H9 (cell line): ENCODE measurements at regions not wholly inside any gene's neighbourhood (a gene's known extent, or its start where the extent isn't known, plus 50 kb on each side); places are given as distances from the start of the nearest gene placed in this dataset.

Experiments used
- DNase-seq: peaks from one replicate; pipeline ENCODE4 v3.0.0-alpha.2; 2017
- H2AFZ ChIP-seq: one replicate; pipeline ENCODE4 v1.6.1; 2013; ENCODE audit warnings: mild to moderate bottlenecking, low read length, control low read depth, moderate library complexity
- H2AK5ac ChIP-seq: 2 replicates; pipeline ENCODE4 v1.6.1; 2013; ENCODE audit warnings: low read length, control low read depth, mixed read lengths; ENCODE audit not compliant: insufficient read length
- H2BK120ac ChIP-seq: one replicate; pipeline ENCODE4 v1.6.1; 2013; ENCODE audit warnings: low read depth, mild to moderate bottlenecking, low read length, control low read depth, inconsistent platforms; ENCODE audit not compliant: poor library complexity, severe bottlenecking
- H2BK12ac ChIP-seq: 2 replicates; pipeline ENCODE4 v1.6.1; 2013; ENCODE audit warnings: low read length, control low read depth, mixed read lengths, low read depth; ENCODE audit not compliant: insufficient read length
- H2BK15ac ChIP-seq: 2 replicates; pipeline ENCODE4 v1.6.1; 2013; ENCODE audit warnings: low read depth, low read length, control low read depth
- H2BK20ac ChIP-seq: one replicate; pipeline ENCODE4 v1.6.1; 2013; ENCODE audit warnings: low read depth, mild to moderate bottlenecking, low read length, control low read depth, inconsistent platforms; ENCODE audit not compliant: poor library complexity, severe bottlenecking
- H2BK5ac ChIP-seq: 2 replicates; pipeline ENCODE4 v1.6.1; 2013; ENCODE audit warnings: low read length, control low read depth, mixed read lengths; ENCODE audit not compliant: insufficient read length
- H3K14ac ChIP-seq: 2 replicates; pipeline ENCODE4 v1.6.1; 2013; ENCODE audit warnings: low read length, control low read depth; ENCODE audit not compliant: insufficient read depth
- H3K18ac ChIP-seq: 2 replicates; pipeline ENCODE4 v1.6.1; 2013; ENCODE audit warnings: low read depth, mild to moderate bottlenecking, mixed read lengths, low read length, control low read depth; ENCODE audit not compliant: insufficient read length
- H3K23ac ChIP-seq: 2 replicates; pipeline ENCODE4 v1.6.1; 2013; ENCODE audit warnings: low read length, control low read depth, mixed read lengths, low read depth; ENCODE audit not compliant: insufficient read length
- H3K23me2 ChIP-seq: 2 replicates; pipeline ENCODE4 v1.6.1; 2013; ENCODE audit warnings: low read depth, mild to moderate bottlenecking, mixed read lengths, low read length, control low read depth; ENCODE audit not compliant: insufficient read length, poor library complexity, severe bottlenecking
- H3K27ac ChIP-seq: 2 replicates; pipeline ENCODE4 v1.5.1; 2013; ENCODE audit warnings: low read length, control low read depth, mixed read lengths, low read depth; ENCODE audit not compliant: insufficient read length
- H3K27me3 ChIP-seq: 2 replicates; pipeline ENCODE4 v1.6.1; 2013; ENCODE audit warnings: low read length, control low read depth, inconsistent platforms; ENCODE audit not compliant: insufficient read depth
- H3K4ac ChIP-seq: 2 replicates; pipeline ENCODE4 v1.6.1; 2013; ENCODE audit warnings: low read depth, mild to moderate bottlenecking, control low read depth, inconsistent platforms, low read length, moderate library complexity
- H3K4me1 ChIP-seq: 2 replicates; pipeline ENCODE4 v1.6.1; 2013; ENCODE audit warnings: low read length, control low read depth, inconsistent platforms; ENCODE audit not compliant: insufficient read depth
- H3K4me2 ChIP-seq: 2 replicates; pipeline ENCODE4 v1.6.1; 2013; ENCODE audit warnings: low read length, control low read depth, mixed read lengths; ENCODE audit not compliant: insufficient read length, insufficient read depth
- H3K56ac ChIP-seq: 2 replicates; pipeline ENCODE4 v1.6.1; 2013; ENCODE audit warnings: low read depth, mild to moderate bottlenecking, mixed read lengths, low read length, control low read depth; ENCODE audit not compliant: insufficient read length
- H3K79me1 ChIP-seq: 2 replicates; pipeline ENCODE4 v1.6.1; 2013; ENCODE audit warnings: low read depth, mild to moderate bottlenecking, moderate library complexity, low read length, control low read depth, inconsistent platforms; ENCODE audit not compliant: insufficient read depth, poor library complexity, severe bottlenecking
- H3K79me2 ChIP-seq: 2 replicates; pipeline ENCODE4 v1.6.1; 2013; ENCODE audit warnings: low read length, control low read depth, inconsistent platforms; ENCODE audit not compliant: insufficient read depth
- H3K9ac ChIP-seq: 2 replicates; pipeline ENCODE4 v1.6.1; 2013; ENCODE audit warnings: low read length, control low read depth, mixed read lengths; ENCODE audit not compliant: insufficient read length; ENCODE audit errors: extremely low read depth
- H3K9me3 ChIP-seq: one replicate; pipeline ENCODE4 v1.6.1; 2013; ENCODE audit warnings: low read depth, low read length, inconsistent platforms; ENCODE audit not compliant: control insufficient read depth
- H3T11ph ChIP-seq: one replicate; pipeline ENCODE4 v1.6.1; 2013; ENCODE audit warnings: mild to moderate bottlenecking, low read length, control low read depth, inconsistent platforms
- H4K20me1 ChIP-seq: one replicate; pipeline ENCODE4 v1.6.1; 2013; ENCODE audit not compliant: control insufficient read depth, insufficient read length, insufficient read depth
- H4K5ac ChIP-seq: 2 replicates; pipeline ENCODE4 v1.6.1; 2013; ENCODE audit warnings: low read depth, mild to moderate bottlenecking, mixed read lengths, low read length, control low read depth; ENCODE audit not compliant: insufficient read length
- H4K8ac ChIP-seq: replicated peaks from 2 replicates; pipeline ENCODE4 v1.6.1; 2013; ENCODE audit warnings: low read length, control low read depth, mixed read lengths, low read depth; ENCODE audit not compliant: insufficient read length
- H4K91ac ChIP-seq: 2 replicates; pipeline ENCODE4 v1.6.1; 2013; ENCODE audit warnings: low read depth, mild to moderate bottlenecking, moderate library complexity, mixed read lengths, low read length, control low read depth; ENCODE audit not compliant: insufficient read length
- H3K27ac Mint-ChIP-seq, 3 experiments: 2 replicates in 2 of 3; 3 replicates in 1 of 3; pipeline ENCODE4 v1.8.0; 2020 to 2021; ENCODE audit warnings: mixed read lengths in 3 of 3, mild to moderate bottlenecking in 1 of 3, moderate library complexity in 1 of 3
- H3K27me3 Mint-ChIP-seq: 2 replicates; pipeline ENCODE4 v1.8.0; 2021; ENCODE audit warnings: low read depth, mild to moderate bottlenecking, moderate library complexity, mixed read lengths
- H3K36me3 Mint-ChIP-seq, 3 experiments: 2 replicates in 2 of 3; 3 replicates in 1 of 3; pipeline ENCODE4 v1.8.0; 2020 to 2021; ENCODE audit warnings: low read depth in 3 of 3, mixed read lengths in 3 of 3; ENCODE audit not compliant: insufficient read depth in 1 of 3
- H3K4me1 Mint-ChIP-seq, 2 experiments: 2 replicates each; pipeline ENCODE4 v1.8.0; 2020; ENCODE audit warnings: mixed read lengths in 2 of 2
- H3K4me3 Mint-ChIP-seq, 2 experiments: 2 replicates in 1 of 2; 3 replicates in 1 of 2; pipeline ENCODE4 v1.8.0; 2020 to 2021; ENCODE audit warnings: mild to moderate bottlenecking in 2 of 2, mixed read lengths in 2 of 2, moderate library complexity in 1 of 2
- H3K9me3 Mint-ChIP-seq, 2 experiments: 2 replicates in 1 of 2; 3 replicates in 1 of 2; pipeline ENCODE4 v1.8.0; 2020; ENCODE audit warnings: mild to moderate bottlenecking in 2 of 2, mixed read lengths in 2 of 2, moderate library complexity in 1 of 2
- CTCF ChIP-seq: fragments of 200-600 bp; sonication (generic); conservative IDR thresholded peaks from 3 replicates; pipeline ENCODE4 v1.8.0; 2021; ENCODE audit warnings: antibody characterized with exemption, mild to moderate bottlenecking
- WGBS: extraction: QIAGEN DNeasy Blood & Tissue Kit; methylation state at CpG from one replicate; pipeline ENCODE4 v1.1.7; 2013; ENCODE audit warnings: missing lambda C conversion rate, low lambda C conversion rate, mixed read lengths; ENCODE audit not compliant: insufficient read length; ENCODE audit errors: extremely low coverage; 5-methylcytosine and 5-hydroxymethylcytosine counted together

GRCh38 chr18:41416044-41416443 lies 539.0 kb upstream of the PIK3C3 start:
- H2BK15ac ChIP-seq: no peak overlapping the region
- H4K91ac ChIP-seq: no peak overlapping the region
- no peak overlapping the region for H3K56ac ChIP-seq
- no peak overlapping the region for H2BK20ac ChIP-seq
- H2BK12ac ChIP-seq: no peak overlapping the region
- H4K8ac ChIP-seq: no peak overlapping the region
- H4K20me1 ChIP-seq: no peaks in the 10 kb centered on the region
- H3K36me3 Mint-ChIP-seq: no peaks in the 10 kb centered on the region
- no peak overlapping the region for H3K27ac ChIP-seq
- no peak overlapping the region for H3K23ac ChIP-seq
- H3K18ac ChIP-seq: no peak overlapping the region
- H4K5ac ChIP-seq: no peak overlapping the region
- H3T11ph ChIP-seq: no peak overlapping the region
- H3K4me3 Mint-ChIP-seq: no peak overlapping the region
- no peak overlapping the region for H2AFZ ChIP-seq
- H3K14ac ChIP-seq: no peak overlapping the region
- H3K4ac ChIP-seq: no peak overlapping the region
- no peaks in the 10 kb centered on the region for H3K27me3 ChIP-seq
- no peaks in the 10 kb centered on the region for H3K23me2 ChIP-seq
- no peaks in the 10 kb centered on the region; the same call in 1 of the 2 replicates for H3K4me1 ChIP-seq
- no peak overlapping the region for H3K4me2 ChIP-seq
- no peak overlapping the region for H2AK5ac ChIP-seq
- DNase-seq: no peak
- WGBS: no CpG with 5 or more reads among the region's 4 CpGs
- H3K4me1 Mint-ChIP-seq: peaks cover 3 to 9% of the 10 kb centered on the region in 2 experiments; a peak in 3 of 4 replicates
- H3K27ac Mint-ChIP-seq: no peak overlapping the region
- no peak overlapping the region for H3K9ac ChIP-seq
- no peak overlapping the region for H2BK120ac ChIP-seq
- H3K27me3 Mint-ChIP-seq: no peaks in the 10 kb centered on the region
- H3K79me1 ChIP-seq: no peaks in the 10 kb centered on the region
- H3K79me2 ChIP-seq: no peaks in the 10 kb centered on the region
- H3K9me3 Mint-ChIP-seq: no peaks in the 10 kb centered on the region; a peak in 1 of 5 replicates
- no peaks in the 10 kb centered on the region for H3K9me3 ChIP-seq
- H2BK5ac ChIP-seq: no peak overlapping the region
- TF ChIP-seq CTCF: no peak
